ENCODE measurements at regions not wholly inside any gene's neighbourhood (a gene's known extent, or its start where the extent isn't known, plus 50 kb on each side); places are given as distances from the start of the nearest gene placed in this dataset.

DNA sequence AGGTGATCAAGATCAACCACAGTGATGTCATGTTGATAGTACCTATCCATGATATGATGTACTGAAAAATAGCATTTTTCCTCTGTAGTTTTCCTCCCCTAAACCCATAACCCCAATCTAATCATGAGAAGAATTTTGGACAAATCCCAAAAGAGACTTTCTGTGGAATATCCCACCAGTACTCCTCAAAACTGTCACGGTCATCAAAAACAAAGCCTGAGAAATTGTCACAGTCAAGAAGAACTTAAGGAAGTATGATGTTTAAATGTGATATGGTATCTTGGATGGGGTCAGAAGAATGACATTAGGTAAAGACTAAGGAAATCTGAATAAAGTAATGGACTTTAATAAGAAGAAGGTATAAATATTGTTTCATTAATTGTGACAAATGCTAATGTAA is 248.8 kb downstream of the RMST start:
- TF ChIP-seq CTCF (IDR thresholded peaks at IDR 0.05 in 8 of 11, conservative IDR thresholded peaks at IDR 0.05 in 3 of 11), result no peak
- no peak for TF ChIP-seq POLR2AphosphoS5 (IDR thresholded peaks at IDR 0.05)
- TF ChIP-seq POLR2A (IDR thresholded peaks at IDR 0.05), result no peak

All from spleen (tissue), 7 donors.